PFSK-1 (cell line): ENCODE measurements at regions not wholly inside any gene's neighbourhood (a gene's known extent, or its start where the extent isn't known, plus 50 kb on each side); places are given as distances from the start of the nearest gene placed in this dataset.

Experiments used
- FOXP2 ChIP-seq: optimal IDR thresholded peaks from 2 replicates; pipeline ENCODE3; 2011; ENCODE audit warnings: borderline replicate concordance, control low read depth, inconsistent platforms; ENCODE audit not compliant: insufficient read depth; ENCODE audit errors: extremely low read length, extremely low read depth
- POLR2AphosphoS5 ChIP-seq: IDR thresholded peaks from 2 replicates; pipeline ENCODE4 v1.6.1; 2012; ENCODE audit warnings: low read depth, mild to moderate bottlenecking, control low read depth, low read length, moderate library complexity
- SIN3A ChIP-seq: IDR thresholded peaks from 2 replicates; pipeline ENCODE4 v1.6.1; 2012; ENCODE audit warnings: mild to moderate bottlenecking, low read length, moderate library complexity, borderline replicate concordance; ENCODE audit not compliant: insufficient read depth
- TAF1 ChIP-seq: IDR thresholded peaks from 2 replicates; pipeline ENCODE4 v1.6.1; 2012; ENCODE audit warnings: low read length, control low read depth, borderline replicate concordance; ENCODE audit not compliant: insufficient read depth
- TF ChIP-seq, protein P1 (sequence below), 2 experiments: IDR thresholded peaks; 2 replicates each; pipeline versions ENCODE4 v1.6.1 to v1.8.0; 2011 to 2012; ENCODE audit warnings: low read depth in 2 of 2, low read length in 2 of 2, control low read depth in 1 of 2, inconsistent platforms in 1 of 2, mild to moderate bottlenecking in 1 of 2, moderate library complexity in 1 of 2; ENCODE audit not compliant: insufficient read depth in 1 of 2

DNA sequence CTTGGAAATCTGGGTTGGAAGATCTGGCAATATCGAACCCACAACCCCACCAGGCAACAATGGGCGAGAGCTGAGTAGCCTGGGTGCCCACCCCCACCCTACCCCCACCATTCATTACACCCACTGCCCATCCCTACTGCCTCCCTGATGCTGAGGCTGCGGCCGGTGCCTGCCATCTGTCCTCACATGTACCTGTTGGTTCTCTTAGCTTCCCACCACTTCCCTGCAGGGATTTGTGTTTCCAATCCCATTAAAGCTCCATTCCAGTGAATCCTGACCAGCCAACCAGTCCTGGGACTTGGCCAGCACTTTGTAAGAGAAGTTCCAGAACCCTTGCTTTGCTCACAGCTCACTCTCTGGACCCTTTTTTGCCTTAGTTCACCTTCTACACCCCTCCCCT lies 163.0 kb upstream of the SH3BP4 start:
- TF ChIP-seq TAF1 = no peak
- no peak for TF ChIP-seq SIN3A
- TF ChIP-seq, protein P1, sequence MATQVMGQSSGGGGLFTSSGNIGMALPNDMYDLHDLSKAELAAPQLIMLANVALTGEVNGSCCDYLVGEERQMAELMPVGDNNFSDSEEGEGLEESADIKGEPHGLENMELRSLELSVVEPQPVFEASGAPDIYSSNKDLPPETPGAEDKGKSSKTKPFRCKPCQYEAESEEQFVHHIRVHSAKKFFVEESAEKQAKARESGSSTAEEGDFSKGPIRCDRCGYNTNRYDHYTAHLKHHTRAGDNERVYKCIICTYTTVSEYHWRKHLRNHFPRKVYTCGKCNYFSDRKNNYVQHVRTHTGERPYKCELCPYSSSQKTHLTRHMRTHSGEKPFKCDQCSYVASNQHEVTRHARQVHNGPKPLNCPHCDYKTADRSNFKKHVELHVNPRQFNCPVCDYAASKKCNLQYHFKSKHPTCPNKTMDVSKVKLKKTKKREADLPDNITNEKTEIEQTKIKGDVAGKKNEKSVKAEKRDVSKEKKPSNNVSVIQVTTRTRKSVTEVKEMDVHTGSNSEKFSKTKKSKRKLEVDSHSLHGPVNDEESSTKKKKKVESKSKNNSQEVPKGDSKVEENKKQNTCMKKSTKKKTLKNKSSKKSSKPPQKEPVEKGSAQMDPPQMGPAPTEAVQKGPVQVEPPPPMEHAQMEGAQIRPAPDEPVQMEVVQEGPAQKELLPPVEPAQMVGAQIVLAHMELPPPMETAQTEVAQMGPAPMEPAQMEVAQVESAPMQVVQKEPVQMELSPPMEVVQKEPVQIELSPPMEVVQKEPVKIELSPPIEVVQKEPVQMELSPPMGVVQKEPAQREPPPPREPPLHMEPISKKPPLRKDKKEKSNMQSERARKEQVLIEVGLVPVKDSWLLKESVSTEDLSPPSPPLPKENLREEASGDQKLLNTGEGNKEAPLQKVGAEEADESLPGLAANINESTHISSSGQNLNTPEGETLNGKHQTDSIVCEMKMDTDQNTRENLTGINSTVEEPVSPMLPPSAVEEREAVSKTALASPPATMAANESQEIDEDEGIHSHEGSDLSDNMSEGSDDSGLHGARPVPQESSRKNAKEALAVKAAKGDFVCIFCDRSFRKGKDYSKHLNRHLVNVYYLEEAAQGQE (IDR thresholded peaks at IDR 0.05; ENCODE audit: insufficient read depth in 1 of 2, low read depth in 2 of 2, low read length in 2 of 2) = no peak
- no peak for TF ChIP-seq FOXP2
- no peak for TF ChIP-seq POLR2AphosphoS5

DNA sequence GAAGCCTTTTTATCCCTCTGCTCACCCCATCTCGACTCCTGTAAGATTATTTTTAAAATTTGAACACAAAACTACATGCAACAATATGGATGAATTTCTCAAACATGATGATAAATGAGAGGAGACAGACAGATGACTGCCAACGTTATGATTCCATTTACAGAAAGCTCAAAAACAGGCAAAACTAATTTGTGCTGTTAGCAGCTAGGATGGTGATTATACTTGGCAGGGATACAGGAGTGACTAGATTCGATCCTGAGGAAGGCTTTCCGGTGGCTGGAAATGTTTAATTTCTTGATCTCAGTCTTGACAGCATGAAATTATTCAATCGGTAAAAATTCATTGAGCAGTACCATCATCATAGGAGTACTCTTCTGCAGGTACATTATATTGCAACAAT lies 163.4 kb upstream of the SH3BP4 start:
- TF ChIP-seq FOXP2 (no peak), TAF1 (no peak)
- TF ChIP-seq, protein P1 (IDR thresholded peaks at IDR 0.05; ENCODE audit: insufficient read depth in 1 of 2, low read depth in 2 of 2, low read length in 2 of 2) = no peak

DNA sequence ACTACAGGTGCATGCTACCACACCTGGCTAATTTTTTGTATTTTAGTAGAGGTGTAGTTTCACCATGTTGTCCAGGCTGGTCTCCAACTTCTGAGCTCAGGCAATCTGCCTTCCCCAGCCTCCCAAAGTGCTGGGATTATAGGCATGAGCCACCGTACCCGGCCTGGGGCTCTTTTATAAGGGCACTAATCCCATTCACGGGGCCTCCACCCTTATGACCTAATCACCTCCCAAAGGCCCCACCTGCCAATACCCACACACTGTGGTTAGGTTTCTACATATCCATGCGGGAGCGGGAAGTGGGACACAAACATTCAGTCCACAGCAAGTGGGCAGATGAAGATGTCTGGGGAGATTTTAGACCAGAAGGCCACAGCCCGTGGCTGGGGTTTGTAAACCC lies 164.7 kb upstream of the SH3BP4 start:
- TF ChIP-seq SIN3A (no peak), TAF1 (no peak), FOXP2 (no peak)
- TF ChIP-seq, protein P1 (IDR thresholded peaks at IDR 0.05; ENCODE audit: insufficient read depth in 1 of 2, low read depth in 2 of 2, low read length in 2 of 2) = no peak

DNA sequence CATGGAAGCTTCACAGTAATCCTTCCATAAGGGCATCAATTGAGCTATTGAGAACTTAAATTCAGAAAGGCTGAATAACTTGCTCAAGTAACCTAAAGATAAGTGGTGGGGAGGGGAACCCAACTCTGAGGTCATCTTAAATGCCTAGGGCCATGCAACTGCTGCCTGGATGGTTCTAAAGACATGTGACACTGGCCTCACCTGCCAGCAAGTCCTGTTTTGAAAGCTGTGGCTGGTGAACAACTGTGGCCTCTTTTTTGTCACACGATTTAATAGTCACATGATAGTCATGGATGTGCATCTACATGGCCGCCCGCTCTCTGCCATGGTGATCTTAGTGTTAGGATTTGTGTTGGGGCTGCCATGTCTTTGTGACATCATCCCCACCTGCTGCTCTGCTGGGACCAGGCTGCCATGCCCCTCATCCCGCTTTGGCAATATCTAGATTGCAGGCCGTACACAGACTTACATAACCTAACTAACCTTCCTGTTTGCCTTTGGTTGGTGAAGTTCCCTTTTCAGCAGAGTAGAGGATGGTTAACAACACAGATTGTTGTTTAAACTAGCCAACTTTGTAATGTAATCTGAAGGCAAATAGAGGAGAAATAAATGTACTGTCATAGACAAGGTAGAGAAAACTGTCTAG lies 177.9 kb upstream of the SH3BP4 start:
- no peak for TF ChIP-seq POLR2AphosphoS5
- TF ChIP-seq, protein P1 (IDR thresholded peaks at IDR 0.05; ENCODE audit: insufficient read depth in 1 of 2, low read depth in 2 of 2, low read length in 2 of 2) = no peak
- no peak for TF ChIP-seq TAF1
- no peak for TF ChIP-seq SIN3A
- TF ChIP-seq FOXP2 = no peak

DNA sequence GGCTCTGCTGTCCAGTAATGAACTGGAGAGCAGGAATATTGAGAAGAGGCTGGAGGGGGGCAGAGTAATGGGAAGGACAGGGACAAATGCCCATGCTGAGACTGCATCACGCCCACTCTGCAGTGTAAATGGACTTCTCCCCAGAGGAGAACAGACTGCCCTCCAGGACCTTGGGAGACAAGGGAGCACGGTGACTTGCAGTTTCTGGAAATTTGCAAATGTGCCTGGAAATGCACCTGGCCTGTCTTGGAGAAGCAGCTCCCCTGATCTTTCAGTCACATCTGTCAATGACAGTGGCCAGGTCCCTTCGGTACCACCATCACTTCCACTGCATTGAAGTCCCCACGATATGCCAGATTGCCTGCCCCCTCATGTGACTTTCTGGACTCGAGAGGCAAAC lies 178.7 kb upstream of the SH3BP4 start:
- TF ChIP-seq POLR2AphosphoS5 = no peak
- TF ChIP-seq FOXP2 = no peak
